Psoas muscle (tissue), 7 donors: ENCODE measurements at regions not wholly inside any gene's neighbourhood (a gene's known extent, or its start where the extent isn't known, plus 50 kb on each side); places are given as distances from the start of the nearest gene placed in this dataset.

Experiments used
- ATAC-seq, 4 donors: fragments of 200-7000 bp; cut with Tn5 transposase; one replicate each; pipeline ENCODE4 v1.9.1; 2020; ENCODE audit warnings: moderate library complexity in 3 of 4, mild to moderate bottlenecking in 2 of 4
- DNase-seq, 2 donors: peaks; one replicate each; pipeline ENCODE4 v3.0.0-alpha.2; 2020
- H3K27ac ChIP-seq: fragments of 200-600 bp; one replicate; pipeline ENCODE4 v1.8.0; 2022
- H3K27me3 ChIP-seq, 3 donors: fragments of 200-600 bp in 1 of 3; one replicate each; pipeline versions ENCODE4 v1.6.1 to v1.8.0; 2013 to 2022; ENCODE audit warnings: low read length in 2 of 3, mild to moderate bottlenecking in 2 of 3, moderate library complexity in 1 of 3; ENCODE audit not compliant: insufficient read depth in 3 of 3
- H3K36me3 ChIP-seq, 2 donors: fragments of 200-600 bp in 1 of 2; one replicate each; pipeline versions ENCODE4 v1.6.1 to v1.8.0; 2013 to 2022; ENCODE audit warnings: low read depth in 1 of 2, mild to moderate bottlenecking in 1 of 2, moderate library complexity in 1 of 2; ENCODE audit not compliant: insufficient read depth in 1 of 2
- H3K4me1 ChIP-seq: fragments of 200-600 bp; one replicate; pipeline ENCODE4 v1.8.0; 2022
- H3K4me3 ChIP-seq: fragments of 200-600 bp; one replicate; pipeline ENCODE4 v1.8.0; 2022; ENCODE audit warnings: mild to moderate bottlenecking
- H3K9me3 ChIP-seq: fragments of 200-600 bp; one replicate; pipeline ENCODE4 v1.8.0; 2022
- WGBS, 3 donors: extraction: QIAGEN DNeasy Blood & Tissue Kit; methylation state at CpG; one replicate each; pipeline versions ENCODE4 v1.1.6 to v1.1.7; 2013; 5-methylcytosine and 5-hydroxymethylcytosine counted together
- intact Hi-C, 2 donors: fragments of 100-400 bp; cut with DNase I; formaldehyde crosslinking; loops; one replicate each; pipeline versions ENCODE4 v1.11.0 to v1.14.2; 2022
- TF ChIP-seq, protein P1 (sequence below): fragments of 200-600 bp; IDR thresholded peaks from one replicate; pipeline ENCODE4 v1.8.0; 2022; ENCODE audit warnings: antibody characterized with exemption
- donor health status: healthy with polysubstance abuse.
- donor health status: DM: no; HTN: no; CAD: no; lungs with moderate emphysema.
- donor health status: Bipolar disorder and iron deficiency.
- donor health status: healthy.
- donor health status: DM: yes; HTN: yes; CAD: no.
- donor health status: DM: no; HTN: no; CAD: no.
- donor health status: DM: yes; HTN: yes; CAD: no.

DNA sequence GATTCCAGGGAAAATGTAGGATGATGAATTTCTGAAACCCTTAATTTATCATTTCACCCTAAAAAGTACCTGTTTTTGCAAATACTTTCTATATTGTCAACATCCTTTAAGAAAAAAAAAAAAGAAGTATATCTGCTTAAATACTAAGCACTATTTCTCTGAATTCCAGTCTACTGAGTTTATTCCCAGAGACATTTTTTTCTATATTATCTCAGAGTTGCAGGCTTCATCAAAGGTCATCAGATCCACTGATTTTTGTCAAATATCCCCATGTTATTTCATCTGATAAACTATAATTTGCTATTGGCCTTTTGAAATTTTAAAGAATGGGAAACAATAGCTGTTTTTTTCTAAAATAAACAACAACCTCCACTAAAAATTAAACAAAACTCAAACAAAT, 357.6 kb upstream of the ID4 start:
- H3K36me3 ChIP-seq, result no peaks in the 10 kb centered on the region
- ATAC-seq (no peak), DNase-seq (no peak)
- H3K4me1 ChIP-seq, result no peaks in the 10 kb centered on the region
- H3K27me3 ChIP-seq, result no peaks in the 10 kb centered on the region
- no peaks in the 10 kb centered on the region for H3K9me3 ChIP-seq
- no peak overlapping the region for H3K4me3 ChIP-seq
- no peak overlapping the region for H3K27ac ChIP-seq
- intact Hi-C loops, result no loop called here
- TF ChIP-seq, protein P1, sequence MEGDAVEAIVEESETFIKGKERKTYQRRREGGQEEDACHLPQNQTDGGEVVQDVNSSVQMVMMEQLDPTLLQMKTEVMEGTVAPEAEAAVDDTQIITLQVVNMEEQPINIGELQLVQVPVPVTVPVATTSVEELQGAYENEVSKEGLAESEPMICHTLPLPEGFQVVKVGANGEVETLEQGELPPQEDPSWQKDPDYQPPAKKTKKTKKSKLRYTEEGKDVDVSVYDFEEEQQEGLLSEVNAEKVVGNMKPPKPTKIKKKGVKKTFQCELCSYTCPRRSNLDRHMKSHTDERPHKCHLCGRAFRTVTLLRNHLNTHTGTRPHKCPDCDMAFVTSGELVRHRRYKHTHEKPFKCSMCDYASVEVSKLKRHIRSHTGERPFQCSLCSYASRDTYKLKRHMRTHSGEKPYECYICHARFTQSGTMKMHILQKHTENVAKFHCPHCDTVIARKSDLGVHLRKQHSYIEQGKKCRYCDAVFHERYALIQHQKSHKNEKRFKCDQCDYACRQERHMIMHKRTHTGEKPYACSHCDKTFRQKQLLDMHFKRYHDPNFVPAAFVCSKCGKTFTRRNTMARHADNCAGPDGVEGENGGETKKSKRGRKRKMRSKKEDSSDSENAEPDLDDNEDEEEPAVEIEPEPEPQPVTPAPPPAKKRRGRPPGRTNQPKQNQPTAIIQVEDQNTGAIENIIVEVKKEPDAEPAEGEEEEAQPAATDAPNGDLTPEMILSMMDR, result no peak

DNA sequence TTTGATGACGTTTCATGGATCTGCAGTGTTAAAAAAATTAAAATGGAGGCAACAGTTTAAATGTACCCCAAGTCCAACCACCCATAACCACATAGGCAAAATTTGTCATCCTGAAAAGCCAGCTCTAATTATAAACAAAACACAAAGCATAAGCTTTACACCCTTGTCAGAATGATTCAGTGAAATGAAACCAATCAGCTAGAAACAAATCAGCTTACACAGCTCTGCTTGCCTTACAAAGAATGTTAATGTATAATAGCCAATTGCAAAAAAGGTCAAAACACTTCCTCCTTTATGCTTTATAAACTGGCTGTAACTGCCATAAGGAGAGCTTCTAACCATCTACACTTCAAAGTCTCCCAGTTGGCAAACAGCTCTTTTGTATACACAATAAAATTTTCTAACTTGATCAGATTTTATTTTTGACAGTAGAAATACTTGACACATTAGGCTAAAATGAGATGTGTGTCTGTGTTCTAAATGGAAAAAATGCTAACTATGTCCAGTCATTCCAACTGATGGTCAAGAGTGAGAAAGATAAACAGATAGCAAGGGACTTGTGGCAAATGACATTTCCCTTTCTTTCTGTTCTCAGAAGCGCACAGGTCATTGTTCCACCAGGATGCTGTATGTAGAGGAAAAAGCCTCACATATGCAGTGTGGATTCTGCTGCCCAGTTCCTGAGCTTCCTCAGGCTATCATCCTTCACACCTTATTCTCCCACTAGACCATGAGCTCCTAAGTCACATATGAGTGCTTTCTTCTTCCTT, 344.3 kb upstream of the ID4 start:
- Histone ChIP-seq H3K4me3 (no peak overlapping the region), H3K27me3 (no peaks in the 10 kb centered on the region), H3K36me3 (no peaks in the 10 kb centered on the region), H3K4me1 (no peaks in the 10 kb centered on the region), H3K9me3 (no peaks in the 10 kb centered on the region), H3K27ac (no peak overlapping the region)
- WGBS, 3 donors, result 59 to 62% (median 60%) methylated on average over 2 of the region's 2 CpGs
- intact Hi-C loops, result no loop called here
- TF ChIP-seq, protein P1, result no peak
- ATAC-seq (no peak), DNase-seq (no peak)

DNA sequence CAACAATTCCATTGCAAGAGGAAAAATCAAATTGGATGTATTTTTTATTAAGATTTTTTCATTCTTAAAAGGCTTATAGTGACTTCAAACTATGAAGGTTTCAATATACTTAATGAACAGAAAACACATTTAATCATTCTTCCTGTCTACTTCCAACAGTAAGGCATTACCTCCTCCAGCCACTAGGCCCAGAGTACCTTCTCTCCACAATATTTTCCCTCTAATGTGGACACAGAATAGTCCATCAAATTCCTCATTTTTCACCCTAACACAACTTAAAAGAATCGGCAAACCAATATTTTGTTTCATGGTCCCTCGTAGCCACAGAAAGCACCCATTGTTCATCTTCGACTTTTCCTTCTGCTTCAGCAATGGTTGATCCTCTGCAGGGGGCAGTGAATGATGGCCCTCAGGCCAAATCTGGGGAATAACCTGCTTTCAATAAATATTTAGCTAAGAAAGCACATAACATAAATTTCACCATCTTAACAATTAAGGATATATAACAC, 335.4 kb upstream of the ID4 start:
- no peaks in the 10 kb centered on the region for H3K36me3 ChIP-seq
- H3K27me3 ChIP-seq, result no peaks in the 10 kb centered on the region
- 86 to 92% (median 87%) methylated on average over 3 of the region's 3 CpGs for WGBS, 3 donors
- intact Hi-C loops, result no loop called here
- no peak overlapping the region for H3K4me3 ChIP-seq
- no peaks in the 10 kb centered on the region for H3K4me1 ChIP-seq
- DNase-seq (no peak), ATAC-seq (no peak)
- peaks cover 21% of the 10 kb centered on the region for H3K9me3 ChIP-seq
- no peak overlapping the region for H3K27ac ChIP-seq
- TF ChIP-seq, protein P1, result no peak

DNA sequence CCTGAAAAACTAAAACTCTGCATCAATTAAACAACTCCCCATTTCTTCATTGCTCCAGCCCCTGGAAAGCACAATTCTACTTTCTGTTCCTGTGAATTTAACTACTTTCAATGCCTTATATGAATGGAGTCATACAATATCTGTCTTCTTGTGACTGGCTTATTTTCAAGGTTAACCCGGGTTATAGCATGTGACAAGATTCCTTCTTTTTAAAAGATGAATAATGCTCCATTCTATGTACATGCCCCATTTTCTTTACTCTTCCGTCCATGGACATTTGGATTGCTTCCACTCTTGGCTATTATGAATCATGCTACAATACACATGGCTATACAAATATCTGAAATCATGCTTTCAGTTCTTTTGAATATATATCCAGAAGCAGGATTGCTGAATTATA, 334.9 kb upstream of the ID4 start:
- Histone ChIP-seq H3K27ac (no peak overlapping the region), H3K27me3 (no peaks in the 10 kb centered on the region), H3K4me1 (no peaks in the 10 kb centered on the region), H3K36me3 (no peaks in the 10 kb centered on the region), H3K4me3 (no peak overlapping the region), H3K9me3 (peaks cover 21% of the 10 kb centered on the region)
- TF ChIP-seq, protein P1, result no peak
- intact Hi-C loops, result no loop called here
- WGBS, 3 donors, result 63 to 76% (median 70%) methylated on average over 2 of the region's 2 CpGs
- ATAC-seq, result no peak
- DNase-seq, result no peak

DNA sequence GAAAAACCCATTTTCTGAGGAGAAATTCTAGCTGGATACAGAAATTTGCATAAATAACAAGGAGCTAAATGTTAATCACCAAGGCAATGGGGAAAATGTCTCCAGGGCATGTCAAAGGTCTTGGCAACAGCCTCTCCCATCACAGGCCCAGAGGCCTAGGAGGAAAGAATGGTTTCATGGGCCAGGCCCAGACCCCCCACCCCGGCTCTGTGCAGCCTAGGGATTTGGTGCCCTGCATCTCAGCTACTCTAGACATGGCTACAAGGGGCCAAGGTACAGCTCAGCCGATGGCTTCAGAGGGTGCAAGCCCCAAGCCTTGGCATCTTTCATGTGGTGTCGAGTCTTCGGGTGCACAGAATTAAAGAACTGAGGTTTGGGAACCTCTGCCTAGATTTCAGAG, 321.2 kb upstream of the ID4 start:
- H3K9me3 ChIP-seq, result peaks cover 7% of the 10 kb centered on the region
- no peak overlapping the region for H3K27ac ChIP-seq
- TF ChIP-seq, protein P1, result no peak
- ATAC-seq (no peak), DNase-seq (no peak)
- WGBS, 3 donors, result 91 to 97% (median 96%) methylated on average over 4 of the region's 4 CpGs
- H3K36me3 ChIP-seq, result no peaks in the 10 kb centered on the region
- no peaks in the 10 kb centered on the region for H3K4me1 ChIP-seq
- no peak overlapping the region for H3K4me3 ChIP-seq
- intact Hi-C loops, result no loop called here
- H3K27me3 ChIP-seq, result no peaks in the 10 kb centered on the region
